ENCODE measurements at regions not wholly inside any gene's neighbourhood (a gene's known extent, or its start where the extent isn't known, plus 50 kb on each side); places are given as distances from the start of the nearest gene placed in this dataset.

GRCh38 chr18:10135302-10135926, 221.6 kb downstream of the VAPA start:
- peaks cover 57% of the 10 kb centered on the region for H3K4me1 Mint-ChIP-seq (ENCODE audit: low read depth)
- no peaks in the 10 kb centered on the region for H3K27me3 Mint-ChIP-seq (ENCODE audit: low read depth)
- no peak for TF ChIP-seq CTCF (IDR thresholded peaks at IDR 0.05)
- no peaks in the 10 kb centered on the region for H3K9me3 Mint-ChIP-seq (ENCODE audit: low read depth)
- H3K4me3 Mint-ChIP-seq (ENCODE audit: unreplicated experiment) = no peak overlapping the region
- H3K27ac Mint-ChIP-seq (ENCODE audit: unreplicated experiment) = no peak overlapping the region
- no peaks in the 10 kb centered on the region for H3K36me3 Mint-ChIP-seq (ENCODE audit: low read depth)
- DNase-seq (ENCODE audit: low spot score) = no peak

- no peaks in the 10 kb centered on the region for H3K9me3 Mint-ChIP-seq (ENCODE audit: low read depth)
- no peak overlapping the region for H3K4me3 Mint-ChIP-seq (ENCODE audit: unreplicated experiment)
- H3K27ac Mint-ChIP-seq (ENCODE audit: unreplicated experiment) = peak overlapping the region; percentile 58
- H3K27me3 Mint-ChIP-seq (ENCODE audit: low read depth) = no peaks in the 10 kb centered on the region
- no peaks in the 10 kb centered on the region for H3K36me3 Mint-ChIP-seq (ENCODE audit: low read depth)
- TF ChIP-seq CTCF (IDR thresholded peaks at IDR 0.05) = no peak
- no peak for DNase-seq (ENCODE audit: low spot score)
- peaks cover 67% of the 10 kb centered on the region for H3K4me1 Mint-ChIP-seq (ENCODE audit: low read depth)
Observed at GRCh38 chr18:10138719-10139118, 224.9 kb downstream of the VAPA start.

- Mint-ChIP-seq H3K27ac (ENCODE audit: unreplicated experiment) (peak overlapping the region; percentile 92), H3K4me3 (ENCODE audit: unreplicated experiment) (peak overlapping the region; percentile 39), H3K36me3 (ENCODE audit: low read depth) (no peaks in the 10 kb centered on the region), H3K9me3 (ENCODE audit: low read depth) (no peaks in the 10 kb centered on the region), H3K27me3 (ENCODE audit: low read depth) (no peaks in the 10 kb centered on the region), H3K4me1 (ENCODE audit: low read depth) (peaks cover 66% of the 10 kb centered on the region)
- DNase-seq (ENCODE audit: low spot score) = no peak
- TF ChIP-seq CTCF (IDR thresholded peaks at IDR 0.05) = no peak
Observed at GRCh38 chr18:10139783-10140410, 226.1 kb downstream of the VAPA start.

GRCh38 chr18:10140461-10141282, 226.9 kb downstream of the VAPA start:
- no peak for DNase-seq (ENCODE audit: low spot score)
- peak overlapping the region; percentile 92 for H3K27ac Mint-ChIP-seq (ENCODE audit: unreplicated experiment)
- TF ChIP-seq CTCF (IDR thresholded peaks at IDR 0.05) = no peak
- H3K4me3 Mint-ChIP-seq (ENCODE audit: unreplicated experiment) = no peak overlapping the region
- H3K9me3 Mint-ChIP-seq (ENCODE audit: low read depth) = no peaks in the 10 kb centered on the region
- H3K4me1 Mint-ChIP-seq (ENCODE audit: low read depth) = peaks cover 60% of the 10 kb centered on the region
- H3K27me3 Mint-ChIP-seq (ENCODE audit: low read depth) = no peaks in the 10 kb centered on the region
- no peaks in the 10 kb centered on the region for H3K36me3 Mint-ChIP-seq (ENCODE audit: low read depth)

- DNase-seq (ENCODE audit: low spot score) = no peak
- no peaks in the 10 kb centered on the region for H3K9me3 Mint-ChIP-seq (ENCODE audit: low read depth)
- no peaks in the 10 kb centered on the region for H3K36me3 Mint-ChIP-seq (ENCODE audit: low read depth)
- H3K27ac Mint-ChIP-seq (ENCODE audit: unreplicated experiment) = peak overlapping the region; percentile 92
- H3K27me3 Mint-ChIP-seq (ENCODE audit: low read depth) = no peaks in the 10 kb centered on the region
- no peak for TF ChIP-seq CTCF (IDR thresholded peaks at IDR 0.05)
- no peak overlapping the region for H3K4me3 Mint-ChIP-seq (ENCODE audit: unreplicated experiment)
- peaks cover 60% of the 10 kb centered on the region for H3K4me1 Mint-ChIP-seq (ENCODE audit: low read depth)
Observed at GRCh38 chr18:10141559-10141958, 227.7 kb downstream of the VAPA start.

Measured in chondrocyte (in vitro differentiated cells).